GM18907 (cell line): ENCODE measurements at regions not wholly inside any gene's neighbourhood (a gene's known extent, or its start where the extent isn't known, plus 50 kb on each side); places are given as distances from the start of the nearest gene placed in this dataset.

Experiments
- ATAC-seq: cut with Tn5 transposase; IDR thresholded peaks from one replicate; pipeline ENCODE4 v1.9.1; 2021; ENCODE audit warnings: mild to moderate bottlenecking, moderate library complexity; ENCODE audit not compliant: unreplicated experiment

- ATAC-seq: no peak
Observed at GRCh38 chr1:80418134-80418533, 1382.6 kb upstream of the ADGRL2 start.

- no peak for ATAC-seq
Observed at GRCh38 chr1:80417671-80418070, 1383.1 kb upstream of the ADGRL2 start.

- no peak for ATAC-seq
Observed at GRCh38 chr1:80413969-80414368, 1386.8 kb upstream of the ADGRL2 start.

GRCh38 chr1:80410233-80410632 lies 1390.5 kb upstream of the ADGRL2 start:
- no peak for ATAC-seq

- ATAC-seq: no peak
Observed at GRCh38 chr1:80403471-80403893, 1397.0 kb upstream of the ADGRL4 start.

- ATAC-seq: no peak
Observed at GRCh38 chr1:80402625-80403024, 1396.1 kb upstream of the ADGRL4 start.

- ATAC-seq: no peak
Observed at GRCh38 chr1:80401757-80402156, 1395.2 kb upstream of the ADGRL4 start.

- no peak for ATAC-seq
Observed at GRCh38 chr1:80392529-80392928, 1386.0 kb upstream of the ADGRL4 start.

GRCh38 chr1:80385650-80386049 lies 1379.1 kb upstream of the ADGRL4 start:
- ATAC-seq: no peak

GRCh38 chr1:80384959-80385358 lies 1378.4 kb upstream of the ADGRL4 start:
- no peak for ATAC-seq

GRCh38 chr1:80384083-80384830 lies 1377.7 kb upstream of the ADGRL4 start:
- no peak for ATAC-seq

- ATAC-seq: no peak
Observed at GRCh38 chr1:80375662-80376061, 1369.1 kb upstream of the ADGRL4 start.

- ATAC-seq: no peak
Observed at GRCh38 chr1:80375109-80375508, 1368.6 kb upstream of the ADGRL4 start.

- ATAC-seq: no peak
Observed at GRCh38 chr1:80369780-80370179, 1363.2 kb upstream of the ADGRL4 start.

- no peak for ATAC-seq
Observed at GRCh38 chr1:80367058-80367457, 1360.5 kb upstream of the ADGRL4 start.

GRCh38 chr1:80365359-80366021 lies 1359.0 kb upstream of the ADGRL4 start:
- no peak for ATAC-seq

GRCh38 chr1:80363689-80364475 lies 1357.4 kb upstream of the ADGRL4 start:
- no peak for ATAC-seq

- no peak for ATAC-seq
Observed at GRCh38 chr1:80359666-80360065, 1353.1 kb upstream of the ADGRL4 start.

GRCh38 chr1:80349218-80349617 lies 1342.7 kb upstream of the ADGRL4 start:
- ATAC-seq: no peak

GRCh38 chr1:80341021-80341420 lies 1334.5 kb upstream of the ADGRL4 start:
- no peak for ATAC-seq

GRCh38 chr1:80318108-80318507 lies 1311.6 kb upstream of the ADGRL4 start:
- no peak for ATAC-seq
